H1 (cell line): ENCODE measurements at regions not wholly inside any gene's neighbourhood (a gene's known extent, or its start where the extent isn't known, plus 50 kb on each side); places are given as distances from the start of the nearest gene placed in this dataset.

ENCODE experiments used
- ATF2 ChIP-seq: IDR thresholded peaks from 2 replicates; pipeline ENCODE4 v1.6.1; 2012; ENCODE audit warnings: low read length, inconsistent platforms
- CTCF ChIP-seq, 3 experiments: IDR thresholded peaks; 1 replicate in 2 of 3; 2 replicates in 1 of 3; pipeline versions ENCODE4 v1.5.1 to v1.6.1; 2011; ENCODE audit warnings: low read length in 3 of 3, mild to moderate bottlenecking in 3 of 3, inconsistent platforms in 2 of 3, low read depth in 1 of 3, moderate library complexity in 1 of 3; ENCODE audit not compliant: insufficient read depth in 1 of 3; ENCODE audit errors: control extremely low read depth in 1 of 3
- GTF2F1 ChIP-seq: IDR thresholded peaks from 2 replicates; pipeline ENCODE4 v1.6.1; 2012; ENCODE audit warnings: low read depth, low read length, improper control_type of control experiment, borderline replicate concordance
- HDAC6 ChIP-seq: IDR thresholded peaks from one replicate; pipeline ENCODE4 v1.7.1; 2012; ENCODE audit warnings: low read depth, mild to moderate bottlenecking, inconsistent platforms, low read length, moderate library complexity
- KDM5A ChIP-seq: fragments of 200-600 bp; IDR thresholded peaks from 2 replicates; pipeline ENCODE4 v1.7.1; 2012; ENCODE audit warnings: mild to moderate bottlenecking, low read length, inconsistent platforms, mixed read lengths
- MAX ChIP-seq: IDR thresholded peaks from 2 replicates; pipeline ENCODE4 v1.6.1; 2012; ENCODE audit warnings: inconsistent platforms
- NRF1 ChIP-seq: IDR thresholded peaks from 2 replicates; pipeline ENCODE4 v1.6.1; 2011; ENCODE audit warnings: mild to moderate bottlenecking, low read depth, low read length, improper control_type of control experiment
- PHF8 ChIP-seq: fragments of 200-600 bp; sonication (generic); conservative IDR thresholded peaks from 2 replicates; pipeline ENCODE4 v1.7.1; 2012; ENCODE audit warnings: low read depth, mild to moderate bottlenecking, inconsistent platforms, low read length, moderate library complexity
- POLR2AphosphoS5 ChIP-seq: IDR thresholded peaks from 2 replicates; pipeline ENCODE4 v1.6.1; 2011; ENCODE audit warnings: low read depth, low read length
- RFX5 ChIP-seq: IDR thresholded peaks from 2 replicates; pipeline ENCODE4 v1.6.1; 2011; ENCODE audit warnings: low read depth, low read length, improper control_type of control experiment, borderline replicate concordance
- RNF2 ChIP-seq: fragments of 200-900, 300-1000 bp; sonication (generic); IDR thresholded peaks from 2 replicates; pipeline ENCODE4 v1.7.1; 2016; ENCODE audit warnings: borderline replicate concordance, low read depth, mild to moderate bottlenecking, antibody characterized with exemption, low read length; ENCODE audit not compliant: poor library complexity, severe bottlenecking; ENCODE audit errors: missing control alignments
- YY1 ChIP-seq: IDR thresholded peaks from 2 replicates; pipeline ENCODE4 v1.6.1; 2011; ENCODE audit warnings: low read depth, mild to moderate bottlenecking, low read length

GRCh38 chr6:105967917-105968602 lies 118.1 kb upstream of the PRDM1 start:
- no peak for TF ChIP-seq CTCF (IDR thresholded peaks at IDR 0.05; ENCODE audit: control extremely low read depth in 1 of 3, insufficient read depth in 1 of 3, low read depth in 1 of 3, low read length in 3 of 3)
- TF ChIP-seq POLR2AphosphoS5: no peak
- TF ChIP-seq RFX5: no peak
- no peak for TF ChIP-seq GTF2F1
- TF ChIP-seq ATF2: no peak
- TF ChIP-seq MAX: no peak
- TF ChIP-seq YY1: no peak
- no peak for TF ChIP-seq HDAC6
- no peak for TF ChIP-seq RNF2
- TF ChIP-seq KDM5A: no peak
- no peak for TF ChIP-seq PHF8
- no peak for TF ChIP-seq NRF1
